ENCODE measurements at regions not wholly inside any gene's neighbourhood (a gene's known extent, or its start where the extent isn't known, plus 50 kb on each side); places are given as distances from the start of the nearest gene placed in this dataset.
A peak's percentile ranks its signal among the peaks of the same experiment; 100 is the strongest.

DNA sequence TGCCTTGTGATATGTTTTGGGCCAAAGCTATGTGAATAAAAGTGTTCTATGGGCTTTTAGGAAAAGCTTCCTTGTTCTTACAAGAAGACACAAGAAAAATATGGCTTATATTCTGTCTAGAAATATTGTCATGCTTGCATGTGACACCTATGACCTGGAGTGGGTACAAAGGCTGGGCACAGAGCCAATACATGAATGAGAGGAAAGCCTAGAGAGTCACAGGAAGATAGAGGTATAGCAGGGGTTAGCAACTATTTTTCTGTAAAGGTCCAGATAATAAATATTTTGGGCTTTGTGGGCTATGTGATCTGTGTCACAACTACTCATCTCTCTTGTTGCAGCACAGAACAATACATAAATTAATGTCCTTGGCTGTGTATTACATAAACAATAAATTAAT is 196.6 kb upstream of the CD180 start:
- intact Hi-C loops (cut with DNase I; ENCODE audit: low total_unique reads), result no loop called here

DNA sequence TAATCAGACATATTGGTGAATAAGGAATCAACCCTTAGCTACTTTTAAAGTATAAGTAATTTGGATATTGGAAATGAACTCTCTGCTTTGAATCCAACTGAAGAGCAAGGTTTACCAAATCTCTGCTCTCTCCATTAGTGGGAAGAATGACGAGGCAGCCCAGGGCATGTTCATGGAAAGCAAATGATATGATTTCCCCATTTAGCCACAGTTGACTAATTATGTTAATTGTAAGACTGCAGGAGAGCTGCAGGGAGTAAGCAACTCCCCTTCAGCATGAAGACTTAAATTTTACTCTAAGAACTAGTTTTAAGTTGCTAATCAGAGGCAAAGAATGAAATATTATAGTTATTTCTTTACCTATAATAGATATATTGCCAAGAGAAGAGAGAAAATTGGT is 194.3 kb upstream of the CD180 start:
- 56 to 67% (median 65%) methylated on average over 1 of the region's 1 CpG for WGBS, 5 donors
- TF ChIP-seq POLR2A (IDR thresholded peaks at IDR 0.05), result no peak
- no peak for TF ChIP-seq EP300 (IDR thresholded peaks at IDR 0.05)
- TF ChIP-seq, protein P1, sequence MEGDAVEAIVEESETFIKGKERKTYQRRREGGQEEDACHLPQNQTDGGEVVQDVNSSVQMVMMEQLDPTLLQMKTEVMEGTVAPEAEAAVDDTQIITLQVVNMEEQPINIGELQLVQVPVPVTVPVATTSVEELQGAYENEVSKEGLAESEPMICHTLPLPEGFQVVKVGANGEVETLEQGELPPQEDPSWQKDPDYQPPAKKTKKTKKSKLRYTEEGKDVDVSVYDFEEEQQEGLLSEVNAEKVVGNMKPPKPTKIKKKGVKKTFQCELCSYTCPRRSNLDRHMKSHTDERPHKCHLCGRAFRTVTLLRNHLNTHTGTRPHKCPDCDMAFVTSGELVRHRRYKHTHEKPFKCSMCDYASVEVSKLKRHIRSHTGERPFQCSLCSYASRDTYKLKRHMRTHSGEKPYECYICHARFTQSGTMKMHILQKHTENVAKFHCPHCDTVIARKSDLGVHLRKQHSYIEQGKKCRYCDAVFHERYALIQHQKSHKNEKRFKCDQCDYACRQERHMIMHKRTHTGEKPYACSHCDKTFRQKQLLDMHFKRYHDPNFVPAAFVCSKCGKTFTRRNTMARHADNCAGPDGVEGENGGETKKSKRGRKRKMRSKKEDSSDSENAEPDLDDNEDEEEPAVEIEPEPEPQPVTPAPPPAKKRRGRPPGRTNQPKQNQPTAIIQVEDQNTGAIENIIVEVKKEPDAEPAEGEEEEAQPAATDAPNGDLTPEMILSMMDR (IDR thresholded peaks at IDR 0.05), result no peak
- no peak for TF ChIP-seq POLR2AphosphoS5 (IDR thresholded peaks at IDR 0.05)
- intact Hi-C loops (cut with DNase I; ENCODE audit: low total_unique reads), result no loop called here

More for the DNA sequence above, 196.6 kb upstream of the CD180 start:
- no peak for DNase-seq
- no peaks in the 10 kb centered on the region for H3K27me3 ChIP-seq
- no peak for TF ChIP-seq POLR2A (IDR thresholded peaks at IDR 0.05)
- H3K4me3 ChIP-seq, result no peak overlapping the region
- H3K4me1 ChIP-seq, result no peaks in the 10 kb centered on the region
- no peak overlapping the region for H3K27ac ChIP-seq
- no peaks in the 10 kb centered on the region for H3K36me3 ChIP-seq
- no peaks in the 10 kb centered on the region for H3K9me3 ChIP-seq

DNA sequence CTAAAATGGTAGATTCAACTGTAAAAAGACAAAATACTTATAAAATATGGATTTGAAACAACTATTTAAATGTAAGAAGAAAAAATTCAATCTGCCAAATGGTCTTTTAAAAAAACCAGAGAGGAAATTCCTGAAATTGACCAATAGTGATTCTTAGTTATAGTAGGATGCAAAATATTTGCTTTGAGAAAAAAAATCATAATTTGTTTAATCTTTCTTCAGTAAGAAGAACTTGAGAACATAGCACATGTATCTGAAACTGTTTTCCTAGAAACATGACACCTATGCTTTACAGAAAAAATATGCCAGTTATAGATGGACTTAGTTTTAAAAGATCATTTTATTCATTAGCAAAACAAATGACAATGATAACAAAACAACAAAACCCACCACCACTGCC is 186.9 kb upstream of the CD180 start:
- Histone ChIP-seq H3K27me3 (no peaks in the 10 kb centered on the region), H3K27ac (no peak overlapping the region), H3K36me3 (no peaks in the 10 kb centered on the region), H3K9me3 (no peaks in the 10 kb centered on the region), H3K4me3 (no peak overlapping the region), H3K4me1 (no peaks in the 10 kb centered on the region)
- TF ChIP-seq EP300 (IDR thresholded peaks at IDR 0.05), result no peak
- TF ChIP-seq, protein P1 (IDR thresholded peaks at IDR 0.05), result no peak
- intact Hi-C loops (cut with DNase I; ENCODE audit: low total_unique reads), result no loop called here
- DNase-seq, result no peak

More for the DNA sequence above, 194.3 kb upstream of the CD180 start:
- Histone ChIP-seq H3K4me1 (no peaks in the 10 kb centered on the region), H3K4me3 (no peak overlapping the region), H3K9me3 (no peaks in the 10 kb centered on the region), H3K36me3 (no peaks in the 10 kb centered on the region), H3K27ac (no peak overlapping the region), H3K27me3 (no peaks in the 10 kb centered on the region)
- DNase-seq, result no peak

- peak in 1 of 2 donors; percentile 54 for DNase-seq
- TF ChIP-seq POLR2A (IDR thresholded peaks at IDR 0.05), result no peak
- TF ChIP-seq, protein P1 (IDR thresholded peaks at IDR 0.05), result no peak
- TF ChIP-seq POLR2AphosphoS5 (IDR thresholded peaks at IDR 0.05), result no peak
- TF ChIP-seq EP300 (IDR thresholded peaks at IDR 0.05), result no peak
- no peaks in the 10 kb centered on the region for H3K4me1 ChIP-seq
- no peak overlapping the region for H3K4me3 ChIP-seq
- intact Hi-C loops (cut with DNase I; ENCODE audit: low total_unique reads), result no loop called here
- H3K27ac ChIP-seq, result no peak overlapping the region
- WGBS, 5 donors, result 54 to 76% (median 62%) methylated on average over 2 of the region's 2 CpGs
- H3K36me3 ChIP-seq, result no peaks in the 10 kb centered on the region
- H3K27me3 ChIP-seq, result no peaks in the 10 kb centered on the region
- H3K9me3 ChIP-seq, result no peaks in the 10 kb centered on the region
Measured at GRCh38 chr5:67381236-67381880, 184.8 kb upstream of the CD180 start.

DNA sequence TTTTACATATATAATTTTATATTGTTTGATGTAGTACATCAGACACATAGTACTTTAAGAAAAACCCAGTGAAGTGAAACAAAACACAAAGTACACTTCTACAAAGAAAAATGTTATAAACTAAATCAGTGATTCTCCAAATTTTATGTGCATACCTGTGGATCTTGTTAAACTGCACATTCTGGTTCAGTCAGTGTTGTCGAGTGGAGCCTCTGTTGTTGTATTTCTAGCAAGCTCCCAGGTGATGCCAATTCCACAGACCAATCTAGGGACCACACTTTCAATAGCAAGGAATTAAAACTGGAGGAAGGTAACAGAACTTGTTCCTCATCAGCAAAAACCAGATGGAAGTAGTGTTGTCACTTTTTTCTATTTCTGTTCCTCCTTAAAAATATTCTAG is 183.8 kb upstream of the CD180 start:
- intact Hi-C loops (cut with DNase I; ENCODE audit: low total_unique reads), result no loop called here
- no peak for DNase-seq

More for the DNA sequence above, 183.8 kb upstream of the CD180 start:
- H3K4me3 ChIP-seq, result no peak overlapping the region
- H3K36me3 ChIP-seq, result no peaks in the 10 kb centered on the region
- no peak overlapping the region for H3K27ac ChIP-seq
- WGBS, 5 donors, result 48 to 74% (median 57%) methylated on average over 1 of the region's 1 CpG
- TF ChIP-seq POLR2A (IDR thresholded peaks at IDR 0.05) (no peak), POLR2AphosphoS5 (IDR thresholded peaks at IDR 0.05) (no peak), EP300 (IDR thresholded peaks at IDR 0.05) (no peak)
- no peaks in the 10 kb centered on the region for H3K27me3 ChIP-seq
- no peaks in the 10 kb centered on the region for H3K9me3 ChIP-seq
- H3K4me1 ChIP-seq, result no peaks in the 10 kb centered on the region

Data from stomach (tissue), 8 donors.